GM18907 (cell line): ENCODE measurements at regions not wholly inside any gene's neighbourhood (a gene's known extent, or its start where the extent isn't known, plus 50 kb on each side); places are given as distances from the start of the nearest gene placed in this dataset.
"Not testable (repeated sequence)": the region's sequence is repeated elsewhere in the genome, so short reads cannot be mapped to it uniquely, and the experiment has no call there.

ENCODE experiments used
- ATAC-seq: cut with Tn5 transposase; IDR thresholded peaks from one replicate; pipeline ENCODE4 v1.9.1; 2021; ENCODE audit warnings: mild to moderate bottlenecking, moderate library complexity; ENCODE audit not compliant: unreplicated experiment

DNA sequence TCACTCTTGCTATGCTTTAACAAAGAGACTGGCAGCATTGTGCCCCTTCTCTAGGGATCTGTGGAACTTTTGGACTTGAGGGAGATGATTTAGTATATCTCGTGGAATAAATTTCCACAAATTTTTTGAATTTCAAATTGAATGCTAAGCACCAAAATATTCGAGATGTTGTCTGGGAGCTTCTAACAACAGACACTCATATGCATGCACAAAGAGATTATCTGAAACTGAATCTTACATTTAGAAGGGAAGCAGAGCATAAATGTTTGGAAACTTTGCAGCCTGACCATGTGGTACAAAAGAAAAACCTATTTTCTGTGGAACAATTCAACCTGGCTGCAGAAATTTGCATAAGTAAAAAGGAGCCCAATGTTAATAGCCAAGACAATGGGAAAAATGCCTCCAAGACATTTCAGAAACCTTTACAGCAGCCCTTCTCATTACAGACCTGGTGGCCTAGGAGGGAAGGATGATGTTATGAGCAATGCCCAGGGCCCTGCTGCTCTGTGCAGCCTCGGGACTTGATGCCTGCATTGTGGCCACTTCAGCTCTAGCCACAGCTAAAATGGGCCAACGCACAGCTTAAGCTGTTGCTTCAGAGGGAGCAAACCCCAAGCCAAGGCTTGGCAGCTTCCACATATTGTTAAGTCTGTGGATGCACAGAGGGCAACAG, 285.8 kb upstream of the FAM174A start:
- ATAC-seq: no peak

DNA sequence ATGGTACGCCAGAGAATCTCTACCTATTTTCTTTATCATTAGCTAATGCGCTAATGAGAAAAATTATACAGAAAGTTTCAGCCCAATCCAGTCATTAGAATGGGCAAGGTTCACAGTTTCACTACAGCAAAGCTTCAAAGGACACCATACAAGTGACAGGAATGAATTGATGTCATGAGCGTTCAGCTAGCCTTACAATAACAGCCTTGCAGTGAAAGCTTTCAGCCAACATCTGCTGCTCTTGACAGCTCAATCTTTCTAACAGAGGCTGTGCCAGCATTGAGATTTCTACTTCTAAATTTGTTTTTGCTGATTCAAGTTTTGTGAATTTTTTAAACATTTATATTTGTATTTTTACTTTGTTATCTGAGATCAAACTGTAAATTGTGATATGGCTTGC, 302.4 kb upstream of the FAM174A start:
- ATAC-seq: no peak

DNA sequence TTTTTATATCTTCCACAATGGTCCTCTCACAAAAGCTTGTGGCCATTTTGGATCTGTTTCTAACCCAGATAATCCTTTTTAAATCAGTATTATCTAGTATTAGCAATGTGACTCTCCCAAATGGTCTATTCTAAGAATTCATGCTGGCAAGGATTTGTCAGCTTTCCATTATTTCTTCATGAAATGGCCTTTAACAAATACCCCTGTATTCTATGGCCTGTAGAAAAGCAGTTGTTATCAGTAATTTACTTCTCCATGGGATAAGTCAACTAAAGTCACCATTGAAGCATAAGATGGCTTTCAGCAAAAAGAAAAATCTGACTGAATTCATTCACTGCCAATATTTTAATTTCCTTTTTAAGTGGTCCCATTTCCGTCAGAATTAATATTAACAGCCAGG, 346.4 kb upstream of the FAM174A start:
- ATAC-seq: no peak

DNA sequence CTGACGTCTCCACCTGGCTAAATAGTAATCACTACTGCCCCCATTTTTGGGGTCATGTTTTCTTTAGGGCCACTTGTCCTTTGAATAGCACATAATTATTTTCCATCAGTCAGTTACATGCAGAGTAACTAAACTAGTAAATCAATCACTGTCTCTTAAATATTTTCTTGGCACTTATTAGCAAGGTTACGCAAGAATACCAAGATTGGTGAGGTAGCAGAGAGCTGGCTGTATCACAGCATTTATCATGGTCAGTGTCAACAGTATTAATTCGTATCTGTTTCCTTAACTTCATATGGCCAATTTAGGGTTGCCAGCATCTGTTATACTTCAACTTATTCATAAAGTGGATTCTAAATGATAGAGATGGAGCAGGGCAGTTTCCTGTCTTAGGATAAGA, 346.8 kb upstream of the FAM174A start:
- ATAC-seq: no peak

DNA sequence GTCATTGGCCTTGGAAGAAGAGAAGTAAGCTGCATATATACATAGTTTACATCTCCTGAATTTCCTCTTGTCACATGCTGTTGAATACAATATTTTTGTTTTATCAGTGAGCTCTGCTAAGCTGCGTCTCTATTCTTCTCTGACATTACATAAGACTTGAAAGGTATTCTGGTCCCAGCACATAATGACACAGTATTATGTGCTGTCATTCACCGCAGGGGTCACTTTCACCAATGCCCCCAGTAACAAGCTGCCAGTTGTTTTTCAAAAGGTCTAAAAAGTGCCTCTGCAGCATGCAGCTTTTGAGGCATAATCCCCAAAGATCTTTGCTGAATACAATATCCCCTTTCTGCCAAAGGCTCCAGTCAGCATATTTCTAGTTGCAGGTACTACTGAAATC, 349.0 kb upstream of the FAM174A start:
- no peak for ATAC-seq

DNA sequence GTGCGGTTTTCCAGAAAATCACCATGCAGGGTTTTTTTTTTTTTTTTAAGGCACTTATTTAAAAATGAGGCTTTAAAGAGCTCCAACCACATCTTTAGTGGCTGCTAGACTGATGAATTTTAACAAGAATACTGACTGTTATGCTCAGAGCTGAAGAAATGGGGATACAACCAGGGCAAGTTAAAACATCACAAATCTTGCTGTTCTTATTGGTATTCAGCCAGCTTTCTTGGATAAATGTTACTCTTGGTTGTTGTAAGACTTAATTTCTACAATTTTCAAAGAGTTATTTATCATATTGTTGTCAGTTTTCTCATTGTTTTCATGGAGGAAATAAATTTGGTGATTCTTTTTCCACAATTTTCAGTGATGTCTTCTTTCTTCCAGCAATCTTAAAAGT, 352.8 kb upstream of the FAM174A start:
- no peak for ATAC-seq

DNA sequence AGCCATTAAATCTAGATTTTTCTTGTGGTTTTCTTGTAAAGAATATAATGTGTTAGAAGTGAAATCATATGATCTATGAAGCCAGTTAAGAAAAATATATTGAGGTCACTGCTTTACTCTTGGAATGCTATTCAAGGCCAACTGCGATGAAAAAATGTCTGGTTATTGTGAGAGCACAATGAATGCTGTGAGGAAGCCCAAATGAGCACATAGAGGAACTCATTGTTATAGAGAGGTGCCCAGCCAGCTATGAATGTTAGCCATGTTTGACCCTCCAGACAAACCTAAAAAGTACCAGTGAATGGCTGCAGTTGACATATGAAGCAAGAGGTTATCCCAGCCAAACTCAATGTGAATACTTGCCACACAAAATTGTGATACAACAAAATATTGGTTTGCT, 359.8 kb upstream of the FAM174A start:
- no peak for ATAC-seq

DNA sequence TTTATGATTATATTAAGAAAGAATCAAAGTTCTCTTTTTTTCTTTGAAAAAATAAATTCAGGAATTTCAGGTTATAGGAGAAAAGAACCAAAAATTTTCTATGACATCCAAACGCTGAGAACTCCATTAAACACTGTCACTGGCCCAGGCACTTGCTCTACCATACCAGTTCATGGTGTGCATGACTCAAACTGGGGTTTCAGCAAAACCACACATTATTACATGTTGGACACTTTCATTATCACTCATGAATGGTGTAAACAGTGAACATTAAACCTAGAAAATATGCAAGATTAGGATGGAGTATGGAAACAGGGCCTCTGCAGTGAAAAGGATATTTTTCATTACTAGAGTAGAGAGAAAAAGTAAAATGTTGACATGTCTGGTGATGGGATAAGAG, 369.9 kb upstream of the FAM174A start:
- ATAC-seq: peak; percentile 100

DNA sequence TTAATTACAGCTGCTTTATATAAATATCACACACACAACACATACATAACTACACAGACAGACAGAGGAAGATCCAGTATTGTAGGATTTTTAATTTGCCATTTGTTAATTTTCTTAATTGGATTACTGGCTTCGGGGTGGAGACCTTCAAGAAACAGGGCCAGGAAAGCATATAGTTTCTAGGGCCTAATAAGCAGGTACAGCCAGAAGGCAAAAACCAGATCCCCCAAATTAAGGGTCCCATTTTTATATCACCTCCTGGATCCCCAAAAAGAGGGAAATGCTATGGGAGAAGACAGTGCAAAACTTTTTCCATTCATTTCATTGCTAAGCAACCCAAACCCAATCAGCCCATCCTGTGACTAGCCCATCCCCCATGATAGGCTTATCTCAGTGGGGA, 373.3 kb upstream of the FAM174A start:
- ATAC-seq: no peak

DNA sequence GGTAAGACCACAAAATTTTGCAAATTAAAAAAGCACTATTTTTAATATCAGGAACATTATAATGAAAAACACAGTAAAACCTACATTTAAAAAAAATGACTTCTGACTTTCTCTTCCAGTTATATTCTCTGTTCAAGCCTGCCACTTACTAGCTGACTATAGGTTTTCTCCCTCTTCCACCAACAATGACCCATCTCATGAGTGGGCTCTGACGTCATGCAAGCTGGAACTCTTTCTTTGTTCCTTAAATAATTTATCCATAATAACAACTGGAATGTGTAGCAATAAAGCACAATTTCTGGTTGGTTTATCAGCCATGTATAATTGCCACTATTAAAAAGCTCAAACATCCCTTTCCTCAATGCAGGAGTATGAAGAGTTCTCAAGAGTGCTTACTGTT, 378.1 kb upstream of the FAM174A start:
- ATAC-seq: no peak

DNA sequence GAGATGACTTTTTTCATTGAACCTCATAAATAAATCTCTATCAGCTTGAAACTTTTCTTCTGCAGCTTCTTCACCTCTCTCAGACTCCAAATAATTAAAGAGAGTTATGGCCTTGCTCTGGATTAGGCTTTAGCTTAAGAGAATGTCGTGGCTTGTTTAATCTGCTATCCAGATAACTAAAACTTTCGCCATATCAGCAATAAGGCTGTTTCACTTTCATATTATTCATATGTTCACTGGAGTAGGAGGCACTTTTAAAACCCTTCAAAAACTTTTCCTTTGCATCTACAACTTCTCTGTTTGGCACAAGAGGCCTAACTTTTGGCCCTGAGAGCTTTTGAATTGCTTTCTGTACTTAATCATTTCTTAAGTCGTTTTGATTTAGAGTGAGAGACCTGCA, 386.9 kb upstream of the FAM174A start:
- ATAC-seq: no peak

DNA sequence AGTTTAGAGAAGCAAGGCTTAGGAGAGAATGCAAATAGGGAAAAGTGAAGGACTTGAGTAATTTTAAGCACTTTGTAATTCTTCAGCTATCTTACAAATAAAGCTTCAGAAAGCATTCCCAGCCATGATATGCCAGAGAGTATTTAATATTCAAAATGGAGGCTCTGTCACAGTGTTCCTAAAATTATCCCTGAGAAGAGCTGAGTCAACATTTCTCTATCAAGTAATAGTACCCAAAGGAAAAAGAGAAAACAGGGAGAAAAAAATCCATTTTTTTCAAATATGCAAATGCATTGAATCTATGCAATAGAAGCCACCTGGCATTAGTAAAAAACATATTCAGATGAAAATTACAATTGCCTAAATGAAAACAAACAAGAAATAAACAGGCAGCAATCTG, 392.6 kb upstream of the FAM174A start:
- no peak for ATAC-seq

DNA sequence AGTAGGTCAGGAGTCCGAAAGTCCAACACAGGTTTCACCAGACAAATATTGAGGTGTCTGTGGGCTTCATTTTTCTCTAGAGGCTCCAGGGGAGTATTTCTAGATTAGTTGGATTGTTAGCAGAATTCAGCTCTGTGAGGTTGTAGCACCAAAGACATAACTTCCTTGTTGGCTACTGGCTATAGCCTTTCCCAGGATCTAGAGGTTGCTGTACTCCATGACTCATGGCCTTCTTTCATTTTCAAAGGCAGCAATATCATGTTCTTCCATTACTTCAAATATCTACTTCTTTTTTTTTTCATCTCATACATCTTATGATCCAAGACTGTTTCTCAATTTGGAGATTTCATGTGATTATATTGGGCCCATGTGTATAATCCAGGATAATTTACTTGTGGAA, 404.0 kb upstream of the FAM174A start:
- ATAC-seq: no peak

DNA sequence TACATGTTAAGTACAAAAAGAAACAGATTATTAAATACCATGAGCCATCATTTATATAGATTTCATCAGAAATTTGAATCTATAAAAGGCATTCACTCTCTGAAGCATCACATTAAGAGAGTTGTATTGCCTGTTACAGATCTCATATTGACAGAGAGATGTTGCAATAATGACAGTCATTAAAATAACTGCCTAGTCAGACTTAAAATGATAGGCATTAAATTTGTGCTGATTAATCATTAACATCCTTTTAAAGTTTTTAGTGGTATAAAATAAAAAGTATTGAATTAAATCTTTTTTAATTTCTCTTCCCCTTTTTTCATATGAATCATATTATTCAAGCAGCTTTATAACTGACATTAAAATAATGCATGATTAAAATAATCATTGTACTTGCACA, 404.9 kb upstream of the FAM174A start:
- ATAC-seq: no peak

DNA sequence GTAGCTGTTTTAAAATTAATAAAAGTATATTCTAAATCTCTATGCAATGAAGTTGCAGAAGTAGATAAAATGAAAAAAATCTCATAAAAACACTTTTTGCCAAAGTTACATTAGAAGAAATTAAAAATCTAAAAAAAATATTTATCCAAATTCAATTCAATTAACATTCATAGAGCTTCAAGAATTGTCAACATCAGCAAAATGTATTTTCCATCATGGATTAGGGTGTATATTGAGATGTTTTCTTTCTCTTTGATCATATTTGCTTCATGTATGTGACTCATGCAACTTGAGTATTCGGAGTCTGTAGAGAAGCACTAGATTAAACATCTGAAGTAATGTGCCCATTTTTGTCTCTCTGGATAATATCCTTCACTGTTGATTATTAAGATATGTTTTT, 415.3 kb upstream of the FAM174A start:
- no peak for ATAC-seq

DNA sequence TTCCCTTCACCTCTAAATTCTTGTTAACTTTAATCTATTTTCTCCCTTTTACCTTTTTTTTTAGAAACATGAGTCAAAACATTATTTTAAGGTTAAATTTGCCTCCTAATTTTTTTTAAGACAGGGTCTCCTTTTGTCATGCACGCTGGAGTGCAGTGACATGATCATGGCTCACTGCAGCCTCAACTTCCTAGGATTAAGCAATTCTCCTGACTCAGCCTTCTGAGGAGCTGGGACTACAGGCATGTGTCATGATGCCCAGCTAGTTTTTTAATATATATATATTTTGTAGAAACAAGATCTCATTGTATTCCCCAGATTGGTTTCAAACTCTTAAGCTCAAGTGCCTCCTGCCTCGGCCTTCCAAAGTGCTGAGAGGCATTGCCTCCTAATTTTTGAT, 424.7 kb upstream of the FAM174A start:
- no peak for ATAC-seq

DNA sequence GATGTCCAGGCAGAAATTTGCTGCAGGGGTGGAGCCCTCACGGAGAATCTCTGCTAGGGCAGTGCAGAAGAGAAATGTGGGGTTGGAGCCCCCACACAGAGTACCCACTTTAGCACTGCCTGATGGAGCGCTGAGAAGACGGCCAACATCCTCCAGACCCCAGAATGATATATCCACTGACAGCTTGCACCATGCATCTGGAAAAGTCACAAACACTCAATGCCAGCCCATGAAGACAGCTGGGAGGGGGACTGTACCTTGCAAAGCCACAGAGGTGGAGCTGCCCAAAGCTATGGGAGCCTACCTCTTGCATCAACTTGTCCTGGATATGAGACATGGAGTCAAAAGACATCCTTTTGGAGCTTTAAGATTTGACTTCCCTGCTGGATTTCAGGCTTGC, 426.3 kb upstream of the FAM174A start:
- ATAC-seq: no peak

DNA sequence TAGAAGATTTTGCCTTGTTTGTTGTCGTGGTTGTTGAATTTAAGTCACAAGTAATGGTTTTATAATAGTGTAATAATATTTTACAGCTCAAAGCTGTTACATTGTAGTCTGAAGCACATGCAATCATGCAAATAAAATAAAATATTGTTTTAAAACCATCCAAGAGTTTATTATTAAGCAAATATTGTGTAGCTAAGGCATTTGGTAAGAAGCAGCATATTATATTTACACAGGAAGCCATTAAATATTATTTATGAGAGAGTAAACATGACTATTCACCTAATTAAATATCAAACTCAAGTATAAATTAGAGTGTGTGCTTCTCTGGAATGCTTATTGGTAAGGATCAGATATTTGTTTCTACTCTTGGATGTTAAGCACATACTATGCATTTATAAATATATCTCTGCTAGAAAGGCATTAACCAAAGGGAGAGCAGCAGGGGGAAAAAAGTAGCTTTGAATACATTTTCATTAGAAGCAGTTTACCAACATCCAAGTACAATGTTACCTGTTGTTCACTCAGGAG, 431.5 kb upstream of the FAM174A start:
- ATAC-seq: not testable (repeated sequence)

DNA sequence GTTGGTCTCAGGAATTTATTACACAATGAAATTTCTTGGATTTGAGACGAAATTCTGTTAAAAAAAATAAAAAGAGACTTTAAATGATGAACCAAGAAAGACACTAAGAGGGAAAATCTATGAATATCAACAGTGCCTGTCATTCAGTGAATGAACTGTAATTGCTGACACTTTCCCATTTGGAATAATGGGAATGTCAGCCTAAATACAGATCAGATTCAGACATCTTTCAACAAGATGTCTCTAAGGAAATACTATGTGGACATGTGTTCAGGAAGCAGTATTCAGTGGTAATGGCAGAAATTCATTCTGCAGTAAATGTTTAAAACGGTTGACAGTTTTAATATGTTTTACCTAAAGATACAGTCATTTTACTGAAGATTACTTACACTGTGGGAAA, 433.7 kb upstream of the FAM174A start:
- ATAC-seq: not testable (repeated sequence)

DNA sequence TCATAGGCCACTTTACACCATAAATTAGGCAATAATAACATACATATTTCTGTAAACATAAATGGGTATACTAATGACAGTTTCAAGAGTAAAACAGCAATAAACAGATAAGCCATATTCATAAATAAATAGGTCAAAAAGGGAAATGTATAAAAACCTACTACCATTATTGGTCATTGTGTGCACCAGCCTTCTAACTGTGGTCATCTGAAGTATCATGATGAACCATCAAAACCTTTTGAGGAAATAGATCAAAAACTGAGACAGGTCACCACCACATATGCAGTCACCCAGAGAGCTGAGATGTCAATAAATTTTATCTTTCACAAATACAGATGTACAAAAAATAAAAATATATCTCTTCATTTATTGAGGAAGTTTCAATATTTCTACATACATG, 438.8 kb upstream of the FAM174A start:
- not testable (repeated sequence) for ATAC-seq

DNA sequence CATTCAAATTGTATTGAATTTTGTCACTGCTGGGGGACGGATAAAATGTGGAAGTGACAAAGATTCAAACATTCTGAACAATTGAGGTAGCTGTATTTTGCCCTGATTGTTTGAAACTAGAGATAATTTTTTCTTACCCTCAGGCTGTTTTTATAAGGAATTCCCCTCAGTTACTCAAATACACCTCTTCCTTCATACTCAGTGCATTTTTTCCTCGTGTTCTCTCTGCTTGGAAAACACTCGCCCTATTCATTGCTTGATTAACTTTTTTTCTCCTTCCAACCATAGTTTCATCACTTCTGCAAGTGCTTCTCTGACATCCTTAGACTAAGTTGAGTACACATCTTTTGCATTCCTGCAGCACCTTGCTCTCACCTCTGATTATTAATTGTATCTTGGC, 454.5 kb upstream of the FAM174A start:
- not testable (repeated sequence) for ATAC-seq

DNA sequence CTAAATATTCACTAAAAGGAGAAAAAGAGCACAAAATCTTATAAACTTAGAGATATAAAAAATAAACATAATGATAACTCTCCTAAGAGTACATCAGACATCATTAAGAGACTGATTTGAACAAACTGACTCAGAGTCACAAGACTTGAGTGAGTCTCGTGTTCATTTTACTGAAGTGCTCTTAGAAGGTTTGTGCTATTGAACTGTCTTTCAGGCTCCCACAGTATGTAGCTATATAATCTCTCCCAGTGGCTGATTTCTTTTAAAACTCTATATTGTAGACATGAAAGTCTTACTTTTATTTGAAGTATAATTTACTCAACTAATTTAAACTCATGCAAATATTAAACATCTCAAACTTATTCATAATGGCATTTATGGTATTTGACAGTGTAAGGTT, 456.0 kb upstream of the FAM174A start:
- ATAC-seq: not testable (repeated sequence)

DNA sequence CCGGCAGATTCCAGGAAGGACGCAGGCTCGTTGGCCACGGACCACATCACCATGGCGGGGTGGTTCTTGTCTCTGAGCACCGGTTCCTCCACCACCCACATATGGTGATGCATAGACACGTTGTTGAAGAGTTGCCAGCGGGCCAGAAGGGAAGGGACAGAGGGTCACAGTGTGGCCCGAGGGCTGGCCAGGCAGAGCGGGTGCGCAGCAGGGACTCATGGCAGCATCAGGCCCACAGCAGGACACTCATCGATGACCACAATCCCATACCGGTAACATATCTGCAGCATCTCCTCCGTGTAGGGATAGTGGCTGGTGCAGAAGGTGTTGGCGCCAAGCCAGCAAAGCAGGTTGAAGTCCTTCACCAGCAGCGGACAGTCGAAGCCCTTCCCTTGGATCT, 469.2 kb upstream of the FAM174A start:
- not testable (repeated sequence) for ATAC-seq
